ENCODE measurements at regions not wholly inside any gene's neighbourhood (a gene's known extent, or its start where the extent isn't known, plus 50 kb on each side); places are given as distances from the start of the nearest gene placed in this dataset.

- TF ChIP-seq CTCF (IDR thresholded peaks at IDR 0.05; ENCODE audit: insufficient read depth, low read depth, low read length) (no peak), EZH2 (IDR thresholded peaks at IDR 0.05; ENCODE audit: insufficient read depth, low read length) (no peak)
These were observed 299.7 kb downstream of the BTBD3 start for GRCh38 chr20:12217382-12217781.
